Neural crest cell (in vitro differentiated cells): ENCODE measurements at regions not wholly inside any gene's neighbourhood (a gene's known extent, or its start where the extent isn't known, plus 50 kb on each side); places are given as distances from the start of the nearest gene placed in this dataset.
A peak's percentile ranks its signal among the peaks of the same experiment; 100 is the strongest.
"Not testable (repeated sequence)": the region's sequence is repeated elsewhere in the genome, so short reads cannot be mapped to it uniquely, and the experiment has no call there.

Experiments used
- DNase-seq: peaks from one replicate; pipeline ENCODE4 v3.0.0; 2021; ENCODE audit warnings: low read depth, mixed read lengths, low spot score
- H3K27ac Mint-ChIP-seq: one replicate; pipeline ENCODE4 v1.8.0; 2021; ENCODE audit warnings: mild to moderate bottlenecking, mixed read lengths; ENCODE audit not compliant: unreplicated experiment
- H3K27me3 Mint-ChIP-seq: 2 replicates; pipeline ENCODE4 v1.8.0; 2021; ENCODE audit warnings: low read depth, mild to moderate bottlenecking, mixed read lengths
- H3K36me3 Mint-ChIP-seq: 2 replicates; pipeline ENCODE4 v1.8.0; 2021; ENCODE audit warnings: low read depth, mild to moderate bottlenecking, mixed read lengths
- H3K4me1 Mint-ChIP-seq: 2 replicates; pipeline ENCODE4 v1.8.0; 2021; ENCODE audit warnings: mixed read lengths
- H3K4me3 Mint-ChIP-seq: one replicate; pipeline ENCODE4 v1.8.0; 2021; ENCODE audit warnings: mild to moderate bottlenecking, mixed read lengths
- H3K9me3 Mint-ChIP-seq: 2 replicates; pipeline ENCODE4 v1.8.0; 2021; ENCODE audit warnings: mixed read lengths
- CTCF ChIP-seq: fragments of 200-600 bp; sonication (generic); conservative IDR thresholded peaks from 2 replicates; pipeline ENCODE4 v1.5.0; 2021; ENCODE audit warnings: antibody characterized with exemption, mild to moderate bottlenecking

GRCh38 chr14:105689722-105690121, 163.3 kb downstream of the TMEM121 start:
- no peak overlapping the region for H3K4me3 Mint-ChIP-seq
- peaks cover 2% of the 10 kb centered on the region for H3K27me3 Mint-ChIP-seq
- no peaks in the 10 kb centered on the region for H3K4me1 Mint-ChIP-seq
- H3K36me3 Mint-ChIP-seq, result peaks cover 45% of the 10 kb centered on the region
- TF ChIP-seq CTCF, result no peak
- DNase-seq, result no peak
- H3K9me3 Mint-ChIP-seq, result peaks cover 44% of the 10 kb centered on the region
- H3K27ac Mint-ChIP-seq, result no peak overlapping the region

- H3K27me3 Mint-ChIP-seq, result peaks cover 3% of the 10 kb centered on the region
- no peak overlapping the region for H3K27ac Mint-ChIP-seq
- no peak overlapping the region for H3K4me3 Mint-ChIP-seq
- H3K36me3 Mint-ChIP-seq, result peaks cover 48% of the 10 kb centered on the region
- DNase-seq, result no peak
- no peaks in the 10 kb centered on the region for H3K4me1 Mint-ChIP-seq
- TF ChIP-seq CTCF, result no peak
- peaks cover 46% of the 10 kb centered on the region for H3K9me3 Mint-ChIP-seq
These were observed 164.3 kb downstream of the TMEM121 start for GRCh38 chr14:105690671-105691070.

GRCh38 chr14:105691321-105692109, 165.1 kb downstream of the TMEM121 start:
- Mint-ChIP-seq H3K9me3 (peaks cover 46% of the 10 kb centered on the region), H3K36me3 (peaks cover 48% of the 10 kb centered on the region)
- not testable (repeated sequence) for H3K4me3 Mint-ChIP-seq, H3K4me1 Mint-ChIP-seq, DNase-seq, H3K27ac Mint-ChIP-seq, H3K27me3 Mint-ChIP-seq

GRCh38 chr14:105692110-105692685, 165.8 kb downstream of the TMEM121 start:
- H3K27ac Mint-ChIP-seq, H3K4me3 Mint-ChIP-seq, DNase-seq, H3K27me3 Mint-ChIP-seq, H3K4me1 Mint-ChIP-seq: not testable (repeated sequence)
- peaks cover 47% of the 10 kb centered on the region for H3K36me3 Mint-ChIP-seq
- peaks cover 46% of the 10 kb centered on the region for H3K9me3 Mint-ChIP-seq

- Mint-ChIP-seq H3K36me3 (peaks cover 37% of the 10 kb centered on the region), H3K4me3 (peak overlapping the region; percentile 54), H3K4me1 (no peaks in the 10 kb centered on the region), H3K27me3 (peaks cover 3% of the 10 kb centered on the region), H3K9me3 (peaks cover 36% of the 10 kb centered on the region), H3K27ac (no peak overlapping the region)
- no peak for TF ChIP-seq CTCF
- DNase-seq, result no peak
These were observed 168.6 kb downstream of the TMEM121 start for GRCh38 chr14:105694961-105695360.

GRCh38 chr14:105696388-105696787, 170.0 kb downstream of the TMEM121 start:
- not testable (repeated sequence) for H3K4me3 Mint-ChIP-seq, H3K27me3 Mint-ChIP-seq, H3K4me1 Mint-ChIP-seq, DNase-seq, H3K27ac Mint-ChIP-seq
- peaks cover 31% of the 10 kb centered on the region for H3K36me3 Mint-ChIP-seq
- peaks cover 30% of the 10 kb centered on the region for H3K9me3 Mint-ChIP-seq

- H3K4me1 Mint-ChIP-seq, DNase-seq, H3K27ac Mint-ChIP-seq, H3K4me3 Mint-ChIP-seq, H3K27me3 Mint-ChIP-seq: not testable (repeated sequence)
- H3K36me3 Mint-ChIP-seq, result peaks cover 31% of the 10 kb centered on the region
- peaks cover 30% of the 10 kb centered on the region for H3K9me3 Mint-ChIP-seq
These were observed 171.0 kb downstream of the TMEM121 start for GRCh38 chr14:105697414-105697813.

GRCh38 chr14:105697955-105698354, 171.6 kb downstream of the TMEM121 start:
- DNase-seq, H3K27ac Mint-ChIP-seq, H3K27me3 Mint-ChIP-seq, H3K4me1 Mint-ChIP-seq, H3K4me3 Mint-ChIP-seq: not testable (repeated sequence)
- H3K9me3 Mint-ChIP-seq, result peaks cover 30% of the 10 kb centered on the region
- peaks cover 31% of the 10 kb centered on the region for H3K36me3 Mint-ChIP-seq

- H3K27ac Mint-ChIP-seq, H3K4me3 Mint-ChIP-seq, DNase-seq, H3K27me3 Mint-ChIP-seq, H3K4me1 Mint-ChIP-seq: not testable (repeated sequence)
- Mint-ChIP-seq H3K36me3 (peaks cover 26% of the 10 kb centered on the region), H3K9me3 (peaks cover 26% of the 10 kb centered on the region)
These were observed 172.7 kb downstream of the TMEM121 start for GRCh38 chr14:105698940-105699556.

GRCh38 chr14:105699706-105700105, 173.3 kb downstream of the TMEM121 start:
- H3K27me3 Mint-ChIP-seq, H3K4me1 Mint-ChIP-seq, H3K4me3 Mint-ChIP-seq, DNase-seq, H3K27ac Mint-ChIP-seq: not testable (repeated sequence)
- Mint-ChIP-seq H3K36me3 (peaks cover 20% of the 10 kb centered on the region), H3K9me3 (peaks cover 20% of the 10 kb centered on the region)
